Loucy (cell line): ENCODE measurements at regions not wholly inside any gene's neighbourhood (a gene's known extent, or its start where the extent isn't known, plus 50 kb on each side); places are given as distances from the start of the nearest gene placed in this dataset.

Experiments used
- EZH2phosphoT487 ChIP-seq: fragments of 200-600 bp; IDR thresholded peaks from 2 replicates; pipeline ENCODE4 v1.6.1; 2018; ENCODE audit warnings: antibody characterized with exemption, mild to moderate bottlenecking, moderate library complexity, borderline replicate concordance
- TF ChIP-seq, protein P1 (sequence below): fragments of 200-600 bp; sonication (generic); conservative IDR thresholded peaks from 2 replicates; pipeline ENCODE4 v1.5.1; 2014; ENCODE audit warnings: mild to moderate bottlenecking, antibody characterized with exemption, low read length

GRCh38 chr5:99058466-99058865 lies 129.7 kb upstream of the CHD1 start:
- TF ChIP-seq, protein P1, sequence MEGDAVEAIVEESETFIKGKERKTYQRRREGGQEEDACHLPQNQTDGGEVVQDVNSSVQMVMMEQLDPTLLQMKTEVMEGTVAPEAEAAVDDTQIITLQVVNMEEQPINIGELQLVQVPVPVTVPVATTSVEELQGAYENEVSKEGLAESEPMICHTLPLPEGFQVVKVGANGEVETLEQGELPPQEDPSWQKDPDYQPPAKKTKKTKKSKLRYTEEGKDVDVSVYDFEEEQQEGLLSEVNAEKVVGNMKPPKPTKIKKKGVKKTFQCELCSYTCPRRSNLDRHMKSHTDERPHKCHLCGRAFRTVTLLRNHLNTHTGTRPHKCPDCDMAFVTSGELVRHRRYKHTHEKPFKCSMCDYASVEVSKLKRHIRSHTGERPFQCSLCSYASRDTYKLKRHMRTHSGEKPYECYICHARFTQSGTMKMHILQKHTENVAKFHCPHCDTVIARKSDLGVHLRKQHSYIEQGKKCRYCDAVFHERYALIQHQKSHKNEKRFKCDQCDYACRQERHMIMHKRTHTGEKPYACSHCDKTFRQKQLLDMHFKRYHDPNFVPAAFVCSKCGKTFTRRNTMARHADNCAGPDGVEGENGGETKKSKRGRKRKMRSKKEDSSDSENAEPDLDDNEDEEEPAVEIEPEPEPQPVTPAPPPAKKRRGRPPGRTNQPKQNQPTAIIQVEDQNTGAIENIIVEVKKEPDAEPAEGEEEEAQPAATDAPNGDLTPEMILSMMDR = no peak
- no peak for TF ChIP-seq EZH2phosphoT487
